H1 (cell line): ENCODE measurements at regions not wholly inside any gene's neighbourhood (a gene's known extent, or its start where the extent isn't known, plus 50 kb on each side); places are given as distances from the start of the nearest gene placed in this dataset.

Experiments
- BRCA1 ChIP-seq: IDR thresholded peaks from 2 replicates; pipeline ENCODE4 v1.6.1; 2012; ENCODE audit warnings: low read depth, low read length, improper control_type of control experiment
- EGR1 ChIP-seq: IDR thresholded peaks from 2 replicates; pipeline ENCODE4 v1.6.1; 2011; ENCODE audit warnings: low read depth, low read length, borderline replicate concordance
- EP300 ChIP-seq, 2 experiments: IDR thresholded peaks; 1 replicate in 1 of 2; 2 replicates in 1 of 2; pipeline ENCODE4 v1.6.1; 2011 to 2012; ENCODE audit warnings: low read depth in 2 of 2, low read length in 2 of 2, mild to moderate bottlenecking in 2 of 2, borderline replicate concordance in 1 of 2, inconsistent platforms in 1 of 2, moderate library complexity in 1 of 2
- POLR2AphosphoS5 ChIP-seq: IDR thresholded peaks from 2 replicates; pipeline ENCODE4 v1.6.1; 2011; ENCODE audit warnings: low read depth, low read length

- TF ChIP-seq BRCA1 (no peak), POLR2AphosphoS5 (no peak), EGR1 (no peak), EP300 (IDR thresholded peaks at IDR 0.05; ENCODE audit: borderline replicate concordance in 1 of 2, low read depth in 2 of 2, low read length in 2 of 2) (no peak)
Observed at GRCh38 chr14:48792376-48793024, 793.7 kb downstream of the RPS29 start.
